HG03575 (cell line): ENCODE measurements at regions not wholly inside any gene's neighbourhood (a gene's known extent, or its start where the extent isn't known, plus 50 kb on each side); places are given as distances from the start of the nearest gene placed in this dataset.

Experiments
- ATAC-seq: cut with Tn5 transposase; IDR thresholded peaks from one replicate; pipeline ENCODE4 v1.9.1; 2021; ENCODE audit not compliant: unreplicated experiment, insufficient number of reproducible peaks, low FRiP score; ENCODE audit errors: extremely low read depth

DNA sequence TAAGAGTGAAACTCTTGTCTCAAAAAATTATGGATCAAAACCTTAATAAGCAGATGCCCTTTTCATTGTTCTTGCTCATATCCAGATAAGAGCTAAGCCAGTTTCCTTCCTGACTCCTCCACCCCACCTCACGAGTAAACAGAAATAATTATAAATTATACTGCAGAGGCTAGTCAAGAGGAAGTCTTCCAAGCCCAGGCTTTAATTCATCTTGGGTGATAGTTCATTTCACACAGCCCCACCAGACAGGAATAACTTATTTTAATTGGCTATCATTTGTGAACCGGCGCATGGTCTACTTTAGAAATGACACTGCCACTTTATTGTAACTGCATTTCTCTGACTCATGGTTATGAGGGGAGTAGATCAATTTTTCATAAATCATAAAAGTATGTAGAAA is 102.0 kb downstream of the BTBD3 start:
- ATAC-seq: no peak

DNA sequence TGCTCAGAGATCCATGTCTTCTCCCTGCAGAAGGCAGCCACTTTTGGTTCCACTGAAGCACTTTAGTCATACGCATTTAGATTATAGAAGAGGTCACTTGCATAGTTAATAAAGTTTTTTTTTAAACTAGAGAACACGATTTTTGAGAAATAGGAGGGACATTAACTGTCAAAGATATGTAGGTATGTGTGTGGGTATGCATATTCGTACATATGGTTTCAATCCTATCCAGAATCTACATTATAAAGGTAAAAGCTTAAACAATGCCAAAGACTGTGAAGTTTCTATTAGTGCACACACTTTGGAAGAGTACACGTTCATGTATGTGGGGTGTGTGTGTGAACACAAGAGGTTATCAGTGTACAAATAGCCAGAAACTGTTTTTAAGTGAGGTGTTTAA is 103.2 kb downstream of the BTBD3 start:
- no peak for ATAC-seq

- no peak for ATAC-seq
These were observed 104.4 kb downstream of the BTBD3 start for GRCh38 chr20:12022126-12022525.

- ATAC-seq: no peak
These were observed 105.6 kb downstream of the BTBD3 start for GRCh38 chr20:12023194-12023795.

DNA sequence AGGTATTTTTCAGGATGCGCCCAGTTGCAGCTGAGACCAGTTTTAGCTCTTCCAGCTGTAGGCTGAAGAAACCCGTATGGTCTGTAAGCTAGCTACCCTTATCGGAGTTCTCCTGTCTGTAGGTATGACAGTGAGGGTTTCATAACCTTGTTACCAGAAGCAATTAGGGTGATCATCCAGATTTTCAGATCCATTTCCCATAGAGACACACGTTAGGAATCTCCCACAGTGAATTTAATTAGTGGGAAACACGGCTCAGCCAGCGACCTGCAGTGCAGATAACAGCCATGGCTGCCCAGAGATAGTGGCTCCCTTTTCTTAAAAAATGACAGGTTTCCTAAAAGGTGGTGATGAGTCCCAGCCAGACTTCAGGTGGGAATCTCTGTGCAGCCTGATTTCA is 111.1 kb downstream of the BTBD3 start:
- no peak for ATAC-seq

GRCh38 chr20:12030470-12030869 is 112.8 kb downstream of the BTBD3 start:
- no peak for ATAC-seq

GRCh38 chr20:12036142-12036541 is 118.4 kb downstream of the BTBD3 start:
- ATAC-seq: no peak

GRCh38 chr20:12037521-12037920 is 119.8 kb downstream of the BTBD3 start:
- no peak for ATAC-seq

DNA sequence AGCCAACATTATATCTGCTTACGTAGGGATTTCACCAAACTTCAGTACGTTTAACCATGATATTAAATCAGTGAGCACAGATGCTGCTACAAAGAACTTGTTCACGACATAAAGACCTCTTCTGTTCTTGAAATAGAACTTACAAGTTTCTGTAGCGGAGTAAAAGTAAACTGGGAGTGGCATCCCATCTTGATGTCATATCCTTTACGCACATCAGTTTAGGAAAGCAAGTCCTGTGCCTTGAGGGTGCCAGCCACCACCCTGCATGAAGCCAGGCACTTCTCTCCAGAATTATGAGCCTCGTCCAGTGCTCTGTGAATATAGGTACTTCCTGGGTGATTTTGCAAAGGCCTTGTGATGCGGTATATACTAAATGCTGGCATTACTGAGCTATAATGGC is 122.6 kb downstream of the BTBD3 start:
- no peak for ATAC-seq

DNA sequence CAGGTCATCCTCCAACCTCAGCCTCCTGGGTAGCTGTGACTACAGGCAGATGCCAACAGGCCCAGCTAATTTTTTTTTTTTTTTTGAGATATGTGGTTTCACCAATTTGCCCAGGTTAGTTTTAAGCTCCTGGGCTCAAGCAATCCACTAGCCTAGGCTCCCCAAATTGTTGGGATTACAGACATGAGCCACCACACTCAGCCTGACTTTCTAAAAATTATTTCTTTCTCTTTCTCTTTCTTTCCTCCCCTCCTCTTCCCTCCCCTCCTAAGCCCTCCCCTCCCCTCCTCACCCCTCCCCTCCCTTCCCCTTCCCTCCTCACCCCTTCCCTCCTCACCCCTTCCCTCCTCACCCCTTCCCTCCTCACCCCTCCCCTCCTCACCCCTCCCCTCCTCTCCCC is 127.3 kb downstream of the BTBD3 start:
- no peak for ATAC-seq

- no peak for ATAC-seq
These were observed 130.2 kb downstream of the BTBD3 start for GRCh38 chr20:12047838-12048432.

GRCh38 chr20:12049125-12049524 is 131.4 kb downstream of the BTBD3 start:
- ATAC-seq: no peak

GRCh38 chr20:12051206-12052163 is 133.8 kb downstream of the BTBD3 start:
- ATAC-seq: no peak

- ATAC-seq: no peak
These were observed 135.7 kb downstream of the BTBD3 start for GRCh38 chr20:12053353-12053752.

DNA sequence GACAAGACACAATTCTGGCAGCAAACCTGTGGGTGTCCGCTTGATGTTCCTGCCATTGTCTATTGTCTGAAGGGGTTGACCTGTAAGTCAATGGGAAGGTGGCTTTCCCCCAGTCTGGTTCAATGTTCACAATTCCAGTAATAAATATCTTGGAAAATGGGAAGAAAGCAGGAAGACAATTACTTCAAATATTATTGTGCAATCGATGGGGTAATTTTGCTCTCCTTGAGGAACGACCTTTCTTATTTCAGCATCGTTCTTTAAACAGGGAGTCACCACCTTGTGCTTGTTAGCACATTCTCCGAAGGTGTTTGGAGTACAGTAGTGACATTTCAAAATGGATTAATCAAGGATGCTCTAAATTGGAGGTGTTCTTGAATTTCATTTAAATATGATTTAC is 136.9 kb downstream of the BTBD3 start:
- ATAC-seq: no peak

DNA sequence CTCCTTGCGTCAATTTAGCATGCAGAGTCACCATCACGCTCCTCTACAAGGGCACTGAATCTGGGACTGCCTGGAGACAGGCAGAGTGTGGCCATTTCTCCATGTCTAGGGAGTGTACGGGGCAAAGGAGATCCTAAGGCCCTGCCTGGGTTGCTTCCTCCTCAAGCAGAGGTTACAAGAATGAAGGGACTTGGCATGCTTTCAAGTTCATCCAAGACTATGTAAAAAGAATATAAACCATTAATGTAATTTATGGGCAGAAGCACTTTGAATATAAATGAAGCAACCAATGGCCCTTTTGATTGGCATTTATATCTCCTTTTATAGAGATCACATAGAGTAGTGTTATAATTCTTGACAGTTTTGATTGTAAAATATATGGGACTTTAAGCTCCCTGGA is 137.5 kb downstream of the BTBD3 start:
- no peak for ATAC-seq

GRCh38 chr20:12056839-12057238 is 139.1 kb downstream of the BTBD3 start:
- ATAC-seq: no peak

- no peak for ATAC-seq
These were observed 140.1 kb downstream of the BTBD3 start for GRCh38 chr20:12057778-12058177.

DNA sequence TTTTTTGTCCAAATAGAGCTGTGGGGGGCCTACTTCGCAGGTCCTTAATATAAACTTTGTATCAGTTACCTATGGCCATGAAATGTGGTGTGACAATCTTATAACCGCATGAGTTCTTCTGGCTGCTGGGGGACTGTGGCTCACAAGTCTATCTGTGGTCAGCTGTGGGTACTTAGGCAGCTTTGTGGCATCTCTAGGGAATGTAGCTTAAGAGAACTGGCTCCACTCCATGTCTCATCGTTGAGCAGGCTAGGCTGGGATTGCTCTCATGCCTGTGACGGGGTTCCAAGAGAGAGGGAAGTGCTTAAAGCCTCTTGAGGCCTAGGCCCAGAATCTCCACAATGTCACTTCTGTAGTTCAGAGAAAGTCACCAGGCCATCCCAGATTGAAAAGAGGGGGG is 140.5 kb downstream of the BTBD3 start:
- no peak for ATAC-seq

DNA sequence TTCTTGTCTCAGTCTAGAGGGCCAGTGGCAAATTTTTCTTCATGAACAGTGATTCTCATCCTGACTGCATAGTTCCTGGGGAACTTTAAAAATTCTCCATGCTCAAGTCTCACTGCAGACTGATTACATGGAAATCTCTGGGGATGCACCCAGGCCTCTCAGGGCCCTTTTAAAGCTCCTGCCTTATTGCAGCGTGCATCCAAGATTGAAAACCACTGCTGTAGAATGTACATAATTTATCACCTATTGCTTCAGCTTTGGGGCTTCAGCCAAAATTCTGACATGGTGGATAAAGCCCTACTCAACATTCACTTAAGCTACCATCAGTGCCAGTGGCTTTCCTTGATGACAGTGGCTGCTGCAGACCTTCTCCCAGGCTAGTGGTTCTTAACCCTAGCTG is 143.8 kb downstream of the BTBD3 start:
- no peak for ATAC-seq
